Trophoblast cell (in vitro differentiated cells and primary cell): ENCODE measurements at regions not wholly inside any gene's neighbourhood (a gene's known extent, or its start where the extent isn't known, plus 50 kb on each side); places are given as distances from the start of the nearest gene placed in this dataset.

Experiments used
- DNase-seq, 2 donors: peaks; one replicate each; pipeline ENCODE4 v3.0.0-alpha.2; 2016
- H2AFZ ChIP-seq: 2 replicates; pipeline ENCODE4 v1.6.1; 2013; ENCODE audit warnings: low read length, moderate library complexity, mild to moderate bottlenecking; ENCODE audit not compliant: insufficient read depth, poor library complexity
- H2AK5ac ChIP-seq: 2 replicates; pipeline ENCODE4 v1.6.1; 2013; ENCODE audit warnings: mild to moderate bottlenecking, low read length
- H2BK120ac ChIP-seq: 2 replicates; pipeline ENCODE4 v1.6.1; 2013; ENCODE audit warnings: low read length, mild to moderate bottlenecking, moderate library complexity; ENCODE audit not compliant: insufficient read depth, poor library complexity
- H2BK12ac ChIP-seq: 2 replicates; pipeline ENCODE4 v1.6.1; 2013; ENCODE audit warnings: mild to moderate bottlenecking, low read length, moderate library complexity
- H2BK5ac ChIP-seq: 2 replicates; pipeline ENCODE4 v1.6.1; 2013; ENCODE audit warnings: low read length, low read depth, moderate library complexity, mild to moderate bottlenecking; ENCODE audit not compliant: poor library complexity
- H3K14ac ChIP-seq: 2 replicates; pipeline ENCODE4 v1.6.1; 2013; ENCODE audit warnings: mild to moderate bottlenecking, low read length
- H3K18ac ChIP-seq: 2 replicates; pipeline ENCODE4 v1.6.1; 2013; ENCODE audit warnings: mild to moderate bottlenecking, low read length
- H3K23ac ChIP-seq: 2 replicates; pipeline ENCODE4 v1.6.1; 2013; ENCODE audit warnings: low read length
- H3K27ac ChIP-seq: 2 replicates; pipeline ENCODE4 v1.5.1; 2013; ENCODE audit warnings: low read depth, mild to moderate bottlenecking, inconsistent platforms, low read length, moderate library complexity
- H3K27me3 ChIP-seq: 2 replicates; pipeline ENCODE4 v1.6.1; 2013; ENCODE audit warnings: inconsistent platforms, mild to moderate bottlenecking, low read length, moderate library complexity; ENCODE audit not compliant: insufficient read depth
- H3K36me3 ChIP-seq, 2 experiments: 1 replicate in 1 of 2; 2 replicates in 1 of 2; pipeline ENCODE4 v1.6.1; 2013; ENCODE audit warnings: low read length in 2 of 2, mild to moderate bottlenecking in 2 of 2, moderate library complexity in 1 of 2; ENCODE audit not compliant: insufficient read depth in 2 of 2, control insufficient read depth in 1 of 2
- H3K4ac ChIP-seq: 2 replicates; pipeline ENCODE4 v1.6.1; 2013; ENCODE audit warnings: low read depth, mild to moderate bottlenecking, low read length, moderate library complexity
- H3K4me1 ChIP-seq, 2 experiments: 1 replicate in 1 of 2; 2 replicates in 1 of 2; pipeline ENCODE4 v1.6.1; 2013; ENCODE audit warnings: low read length in 2 of 2, mild to moderate bottlenecking in 2 of 2, moderate library complexity in 1 of 2; ENCODE audit not compliant: insufficient read depth in 2 of 2, control insufficient read depth in 1 of 2
- H3K4me2 ChIP-seq: 2 replicates; pipeline ENCODE4 v1.6.1; 2013; ENCODE audit warnings: inconsistent platforms, mild to moderate bottlenecking, low read length, moderate library complexity
- H3K4me3 ChIP-seq: 2 replicates; pipeline ENCODE4 v1.5.1; 2013; ENCODE audit warnings: mild to moderate bottlenecking, low read depth, low read length, inconsistent platforms
- H3K79me1 ChIP-seq: one replicate; pipeline ENCODE4 v1.6.1; 2013; ENCODE audit warnings: low read length
- H3K79me2 ChIP-seq: 2 replicates; pipeline ENCODE4 v1.6.1; 2013; ENCODE audit warnings: low read length, mild to moderate bottlenecking; ENCODE audit not compliant: control insufficient read depth, insufficient read depth, poor library complexity
- H3K9ac ChIP-seq: 2 replicates; pipeline ENCODE4 v1.6.1; 2013; ENCODE audit warnings: mild to moderate bottlenecking, low read length
- H3K9me3 ChIP-seq: 2 replicates; pipeline ENCODE4 v1.6.1; 2013; ENCODE audit warnings: low read depth, mild to moderate bottlenecking, control low read depth, inconsistent platforms, low read length; ENCODE audit not compliant: insufficient read depth
- H4K12ac ChIP-seq: 2 replicates; pipeline ENCODE4 v1.6.1; 2013; ENCODE audit warnings: low read depth, mild to moderate bottlenecking, low read length, moderate library complexity
- H4K8ac ChIP-seq: 2 replicates; pipeline ENCODE4 v1.6.1; 2013; ENCODE audit warnings: low read depth, mild to moderate bottlenecking, low read length, moderate library complexity
- H4K91ac ChIP-seq: one replicate; pipeline ENCODE4 v1.6.1; 2013; ENCODE audit warnings: low read depth, mild to moderate bottlenecking, low read length, moderate library complexity
- WGBS: extraction: QIAGEN DNeasy Blood & Tissue Kit; methylation state at CpG from one replicate; pipeline ENCODE4 v1.1.7; 2013; ENCODE audit warnings: missing lambda C conversion rate; ENCODE audit not compliant: insufficient read length, insufficient coverage; ENCODE audit errors: extremely low coverage; 5-methylcytosine and 5-hydroxymethylcytosine counted together

GRCh38 chr21:14864211-14865021 is 200.4 kb downstream of the NRIP1 start:
- Histone ChIP-seq H2BK120ac (no peak overlapping the region), H3K4me1 (peaks cover 5 to 7% of the 10 kb centered on the region in 2 experiments), H3K27me3 (no peaks in the 10 kb centered on the region), H2BK5ac (no peak overlapping the region), H3K14ac (no peak overlapping the region), H3K4me3 (no peak overlapping the region), H3K9me3 (peaks cover 2% of the 10 kb centered on the region), H3K9ac (no peak overlapping the region), H4K8ac (no peak overlapping the region), H3K79me1 (peaks cover 10% of the 10 kb centered on the region), H3K79me2 (no peaks in the 10 kb centered on the region), H3K4ac (no peak overlapping the region), H3K23ac (no peak overlapping the region), H3K27ac (no peak overlapping the region), H2AK5ac (no peak overlapping the region), H3K4me2 (no peak overlapping the region), H4K91ac (no peak overlapping the region), H4K12ac (no peak overlapping the region), H3K36me3 (no peaks in the 10 kb centered on the region), H3K18ac (no peak overlapping the region), H2AFZ (no peak overlapping the region), H2BK12ac (no peak overlapping the region)
- no CpG with 5 or more reads among the region's 9 CpGs for WGBS
- peak; percentile 82 to 84 for DNase-seq

DNA sequence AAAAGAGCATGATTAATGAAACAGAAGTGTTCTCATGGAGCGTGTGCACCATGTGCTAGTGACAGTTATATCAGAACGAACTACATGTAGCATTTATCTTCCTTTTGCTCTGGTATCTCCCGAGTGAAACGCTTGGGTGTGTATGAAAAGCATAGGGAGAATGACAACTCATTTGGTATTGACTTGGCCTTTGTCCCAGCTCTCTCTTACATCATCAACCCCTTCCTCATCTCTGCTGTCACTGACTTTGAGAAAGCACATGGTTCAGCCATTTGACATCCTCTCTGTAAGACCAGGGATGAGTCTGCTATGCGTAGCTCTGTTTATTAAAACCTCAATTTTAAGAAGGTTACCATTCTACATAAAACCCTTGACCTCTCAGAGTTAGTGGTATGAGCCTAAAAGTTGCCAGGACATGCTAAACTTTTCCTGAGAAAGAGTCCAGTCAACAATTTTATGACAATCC is 201.0 kb downstream of the NRIP1 start:
- H4K91ac ChIP-seq = no peak overlapping the region
- H3K79me1 ChIP-seq = peaks cover 8% of the 10 kb centered on the region
- H2AFZ ChIP-seq = no peak overlapping the region
- no peak overlapping the region for H3K23ac ChIP-seq
- no CpG with 5 or more reads among the region's 5 CpGs for WGBS
- no peak overlapping the region for H2BK5ac ChIP-seq
- H3K27ac ChIP-seq = no peak overlapping the region
- H2BK120ac ChIP-seq = no peak overlapping the region
- no peak overlapping the region for H4K12ac ChIP-seq
- no peak overlapping the region for H3K9ac ChIP-seq
- H3K27me3 ChIP-seq = no peaks in the 10 kb centered on the region
- no peak overlapping the region for H3K14ac ChIP-seq
- H3K4me1 ChIP-seq = peaks cover 5% of the 10 kb centered on the region in 2 experiments
- H3K18ac ChIP-seq = no peak overlapping the region
- no peak overlapping the region for H4K8ac ChIP-seq
- no peak overlapping the region for H2AK5ac ChIP-seq
- no peaks in the 10 kb centered on the region for H3K79me2 ChIP-seq
- no peak overlapping the region for H3K4me2 ChIP-seq
- H3K9me3 ChIP-seq = peaks cover 2% of the 10 kb centered on the region
- H3K4me3 ChIP-seq = no peak overlapping the region
- H2BK12ac ChIP-seq = no peak overlapping the region
- no peaks in the 10 kb centered on the region for H3K36me3 ChIP-seq
- peak in 1 of 2 donors; percentile 54 for DNase-seq
- no peak overlapping the region for H3K4ac ChIP-seq

- Histone ChIP-seq H3K9ac (no peak overlapping the region), H3K14ac (no peak overlapping the region), H3K79me2 (no peaks in the 10 kb centered on the region), H3K27me3 (no peaks in the 10 kb centered on the region), H2BK120ac (no peak overlapping the region), H2AK5ac (no peak overlapping the region), H2BK5ac (no peak overlapping the region), H4K12ac (no peak overlapping the region), H3K4ac (no peak overlapping the region), H4K91ac (no peak overlapping the region), H3K4me1 (peaks cover 4 to 5% of the 10 kb centered on the region in 2 experiments), H3K27ac (no peak overlapping the region), H3K9me3 (peaks cover 2% of the 10 kb centered on the region), H3K4me3 (no peak overlapping the region), H3K4me2 (no peak overlapping the region), H4K8ac (no peak overlapping the region), H2BK12ac (no peak overlapping the region), H2AFZ (no peak overlapping the region), H3K36me3 (no peaks in the 10 kb centered on the region), H3K79me1 (peaks cover 7% of the 10 kb centered on the region), H3K18ac (no peak overlapping the region), H3K23ac (no peak overlapping the region)
- DNase-seq = peak in 1 of 2 donors; percentile 45
- WGBS = no CpG with 5 or more reads among the region's 5 CpGs
These were observed 201.7 kb downstream of the NRIP1 start for GRCh38 chr21:14862794-14863720.

GRCh38 chr21:14858311-14858710 is 206.5 kb downstream of the NRIP1 start:
- no peak overlapping the region for H4K91ac ChIP-seq
- H3K79me2 ChIP-seq = no peaks in the 10 kb centered on the region
- H3K27me3 ChIP-seq = no peaks in the 10 kb centered on the region
- no peak overlapping the region for H3K4me3 ChIP-seq
- H3K4me2 ChIP-seq = no peak overlapping the region
- no peak overlapping the region for H2BK5ac ChIP-seq
- no peak overlapping the region for H2BK120ac ChIP-seq
- no CpG with 5 or more reads among the region's 2 CpGs for WGBS
- H3K9me3 ChIP-seq = peaks cover 2% of the 10 kb centered on the region
- H2AK5ac ChIP-seq = no peak overlapping the region
- H2AFZ ChIP-seq = no peak overlapping the region
- no peaks in the 10 kb centered on the region for H3K4me1 ChIP-seq
- H2BK12ac ChIP-seq = no peak overlapping the region
- H3K4ac ChIP-seq = no peak overlapping the region
- H4K12ac ChIP-seq = no peak overlapping the region
- H4K8ac ChIP-seq = no peak overlapping the region
- DNase-seq = no peak
- no peak overlapping the region for H3K14ac ChIP-seq
- H3K79me1 ChIP-seq = no peaks in the 10 kb centered on the region
- no peaks in the 10 kb centered on the region for H3K36me3 ChIP-seq
- no peak overlapping the region for H3K23ac ChIP-seq
- H3K18ac ChIP-seq = no peak overlapping the region
- H3K9ac ChIP-seq = no peak overlapping the region
- no peak overlapping the region for H3K27ac ChIP-seq
